A673 (cell line): ENCODE measurements at regions not wholly inside any gene's neighbourhood (a gene's known extent, or its start where the extent isn't known, plus 50 kb on each side); places are given as distances from the start of the nearest gene placed in this dataset.
"Not testable (repeated sequence)": the region's sequence is repeated elsewhere in the genome, so short reads cannot be mapped to it uniquely, and the experiment has no call there.

ENCODE experiments used
- EZH2 ChIP-seq: fragments of 200-600 bp; sonication (generic); IDR thresholded peaks from 2 replicates; pipeline ENCODE4 v1.6.1; 2017; ENCODE audit warnings: borderline replicate concordance, low read depth, mild to moderate bottlenecking, mixed read lengths, antibody characterized with exemption, low read length; ENCODE audit not compliant: poor library complexity, severe bottlenecking
- TF ChIP-seq, protein P1 (sequence below): fragments of 300-800, 200-600 bp; sonication (generic); conservative IDR thresholded peaks from 2 replicates; pipeline ENCODE4 v1.5.1; 2017; ENCODE audit warnings: low read depth, mild to moderate bottlenecking, antibody characterized with exemption, low read length, moderate library complexity, mixed read lengths

DNA sequence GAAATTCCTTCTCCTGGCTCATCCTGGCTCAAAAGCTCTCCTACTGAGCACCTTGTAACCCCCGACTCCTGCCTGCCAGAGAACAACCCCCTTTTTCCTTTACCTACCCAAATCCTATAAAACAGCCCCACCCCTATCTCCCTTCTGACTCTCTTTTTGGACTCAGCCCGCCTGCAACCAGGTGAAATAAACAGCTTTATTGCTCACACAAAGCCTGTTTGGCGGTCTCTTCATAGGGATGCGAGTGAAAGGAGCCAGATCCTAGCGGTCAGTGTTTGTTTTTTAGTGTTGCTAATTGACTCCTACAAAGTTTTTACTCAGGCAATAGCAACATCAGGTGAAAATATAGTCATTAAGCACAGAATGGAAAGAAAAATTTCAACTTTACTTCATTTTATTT lies 592.3 kb upstream of the AADAT start:
- TF ChIP-seq, protein P1, sequence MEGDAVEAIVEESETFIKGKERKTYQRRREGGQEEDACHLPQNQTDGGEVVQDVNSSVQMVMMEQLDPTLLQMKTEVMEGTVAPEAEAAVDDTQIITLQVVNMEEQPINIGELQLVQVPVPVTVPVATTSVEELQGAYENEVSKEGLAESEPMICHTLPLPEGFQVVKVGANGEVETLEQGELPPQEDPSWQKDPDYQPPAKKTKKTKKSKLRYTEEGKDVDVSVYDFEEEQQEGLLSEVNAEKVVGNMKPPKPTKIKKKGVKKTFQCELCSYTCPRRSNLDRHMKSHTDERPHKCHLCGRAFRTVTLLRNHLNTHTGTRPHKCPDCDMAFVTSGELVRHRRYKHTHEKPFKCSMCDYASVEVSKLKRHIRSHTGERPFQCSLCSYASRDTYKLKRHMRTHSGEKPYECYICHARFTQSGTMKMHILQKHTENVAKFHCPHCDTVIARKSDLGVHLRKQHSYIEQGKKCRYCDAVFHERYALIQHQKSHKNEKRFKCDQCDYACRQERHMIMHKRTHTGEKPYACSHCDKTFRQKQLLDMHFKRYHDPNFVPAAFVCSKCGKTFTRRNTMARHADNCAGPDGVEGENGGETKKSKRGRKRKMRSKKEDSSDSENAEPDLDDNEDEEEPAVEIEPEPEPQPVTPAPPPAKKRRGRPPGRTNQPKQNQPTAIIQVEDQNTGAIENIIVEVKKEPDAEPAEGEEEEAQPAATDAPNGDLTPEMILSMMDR, result not testable (repeated sequence)
- TF ChIP-seq EZH2, result not testable (repeated sequence)
